HCT116 (cell line): ENCODE measurements at regions not wholly inside any gene's neighbourhood (a gene's known extent, or its start where the extent isn't known, plus 50 kb on each side); places are given as distances from the start of the nearest gene placed in this dataset.

Experiments
- EGR1 ChIP-seq: IDR thresholded peaks from 2 replicates; pipeline ENCODE4 v1.6.1; 2012; ENCODE audit warnings: low read depth
- EZH2 ChIP-seq: fragments of 200-600 bp; sonication (generic); IDR thresholded peaks from 2 replicates; pipeline ENCODE4 v1.6.1; 2017; ENCODE audit warnings: antibody characterized with exemption, mixed run types
- POLR2A ChIP-seq: IDR thresholded peaks from 2 replicates; pipeline ENCODE4 v1.7.0; 2011; ENCODE audit warnings: borderline replicate concordance; ENCODE audit not compliant: insufficient read depth, insufficient read length; ENCODE audit errors: extremely low read depth
- POLR2AphosphoS5 ChIP-seq: IDR thresholded peaks from 2 replicates; pipeline ENCODE4 v1.6.1; 2011; ENCODE audit warnings: mild to moderate bottlenecking, low read depth, low read length, moderate library complexity
- RAD21 ChIP-seq: IDR thresholded peaks from 2 replicates; pipeline ENCODE4 v1.6.1; 2012; ENCODE audit warnings: low read depth, mild to moderate bottlenecking
- SIN3A ChIP-seq: IDR thresholded peaks from 2 replicates; pipeline ENCODE4 v1.6.1; 2012; ENCODE audit warnings: low read depth
- SP1 ChIP-seq: IDR thresholded peaks from 2 replicates; pipeline ENCODE4 v1.6.1; 2012; ENCODE audit warnings: low read depth
- YY1 ChIP-seq: IDR thresholded peaks from 2 replicates; pipeline ENCODE4 v1.6.1; 2011; ENCODE audit warnings: low read length, low read depth, moderate library complexity, mild to moderate bottlenecking; ENCODE audit not compliant: insufficient replicate concordance; ENCODE audit errors: extremely low read depth
- ZNF274 ChIP-seq: fragments of 200-500 bp; sonication (Bioruptor generic); IDR thresholded peaks from 2 replicates; pipeline ENCODE4 v1.6.1; 2014; ENCODE audit warnings: mild to moderate bottlenecking, low read depth, low read length, inconsistent platforms
- TF ChIP-seq, protein P1 (sequence below), 3 experiments: fragments of 200-600 bp in 1 of 3; sonication (generic) in 1 of 3; IDR thresholded peaks in 2 of 3; conservative IDR thresholded peaks in 1 of 3; 2 replicates each; pipeline ENCODE4 v1.5.1; 2012 to 2017; ENCODE audit warnings: low read depth in 2 of 3, low read length in 2 of 3, antibody characterized with exemption in 1 of 3, borderline replicate concordance in 1 of 3, control low read depth in 1 of 3, mild to moderate bottlenecking in 1 of 3, mixed read lengths in 1 of 3, mixed run types in 1 of 3, moderate library complexity in 1 of 3; ENCODE audit not compliant: insufficient read depth in 1 of 3
- TF ChIP-seq, protein P2 (sequence below): IDR thresholded peaks from 2 replicates; pipeline ENCODE4 v1.6.1; 2012
- TF ChIP-seq, protein P3 (sequence below): IDR thresholded peaks from 2 replicates; pipeline ENCODE4 v1.6.1; 2012; ENCODE audit warnings: low read depth

DNA sequence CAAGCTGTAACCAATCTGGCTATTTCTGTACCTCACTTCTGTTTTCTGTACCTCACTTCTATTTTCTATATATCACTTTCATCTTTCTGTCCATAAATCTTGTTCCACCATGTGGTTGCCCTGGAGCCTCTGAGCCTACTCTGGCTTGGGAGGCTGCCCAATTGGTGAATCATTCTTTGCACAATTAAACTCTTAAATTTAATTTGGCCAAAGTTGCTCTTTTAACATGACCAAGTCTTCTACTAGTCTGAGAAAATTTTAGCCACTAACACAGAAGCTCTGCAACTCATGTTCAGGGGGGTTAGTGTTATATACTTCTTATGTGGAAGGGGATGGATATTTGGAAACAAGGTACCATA lies 503.5 kb downstream of the KIF20B start:
- TF ChIP-seq, protein P1, sequence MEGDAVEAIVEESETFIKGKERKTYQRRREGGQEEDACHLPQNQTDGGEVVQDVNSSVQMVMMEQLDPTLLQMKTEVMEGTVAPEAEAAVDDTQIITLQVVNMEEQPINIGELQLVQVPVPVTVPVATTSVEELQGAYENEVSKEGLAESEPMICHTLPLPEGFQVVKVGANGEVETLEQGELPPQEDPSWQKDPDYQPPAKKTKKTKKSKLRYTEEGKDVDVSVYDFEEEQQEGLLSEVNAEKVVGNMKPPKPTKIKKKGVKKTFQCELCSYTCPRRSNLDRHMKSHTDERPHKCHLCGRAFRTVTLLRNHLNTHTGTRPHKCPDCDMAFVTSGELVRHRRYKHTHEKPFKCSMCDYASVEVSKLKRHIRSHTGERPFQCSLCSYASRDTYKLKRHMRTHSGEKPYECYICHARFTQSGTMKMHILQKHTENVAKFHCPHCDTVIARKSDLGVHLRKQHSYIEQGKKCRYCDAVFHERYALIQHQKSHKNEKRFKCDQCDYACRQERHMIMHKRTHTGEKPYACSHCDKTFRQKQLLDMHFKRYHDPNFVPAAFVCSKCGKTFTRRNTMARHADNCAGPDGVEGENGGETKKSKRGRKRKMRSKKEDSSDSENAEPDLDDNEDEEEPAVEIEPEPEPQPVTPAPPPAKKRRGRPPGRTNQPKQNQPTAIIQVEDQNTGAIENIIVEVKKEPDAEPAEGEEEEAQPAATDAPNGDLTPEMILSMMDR (IDR thresholded peaks at IDR 0.05 in 2 of 3, conservative IDR thresholded peaks at IDR 0.05 in 1 of 3; ENCODE audit: borderline replicate concordance in 1 of 3, insufficient read depth in 1 of 3, low read depth in 2 of 3, low read length in 2 of 3), result no peak
- TF ChIP-seq, protein P2, sequence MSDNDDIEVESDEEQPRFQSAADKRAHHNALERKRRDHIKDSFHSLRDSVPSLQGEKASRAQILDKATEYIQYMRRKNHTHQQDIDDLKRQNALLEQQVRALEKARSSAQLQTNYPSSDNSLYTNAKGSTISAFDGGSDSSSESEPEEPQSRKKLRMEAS, result no peak
- TF ChIP-seq SP1 (no peak), POLR2A (no peak), EZH2 (no peak), POLR2AphosphoS5 (no peak), RAD21 (no peak), ZNF274 (no peak), EGR1 (no peak), SIN3A (no peak), YY1 (no peak)
- TF ChIP-seq, protein P3, sequence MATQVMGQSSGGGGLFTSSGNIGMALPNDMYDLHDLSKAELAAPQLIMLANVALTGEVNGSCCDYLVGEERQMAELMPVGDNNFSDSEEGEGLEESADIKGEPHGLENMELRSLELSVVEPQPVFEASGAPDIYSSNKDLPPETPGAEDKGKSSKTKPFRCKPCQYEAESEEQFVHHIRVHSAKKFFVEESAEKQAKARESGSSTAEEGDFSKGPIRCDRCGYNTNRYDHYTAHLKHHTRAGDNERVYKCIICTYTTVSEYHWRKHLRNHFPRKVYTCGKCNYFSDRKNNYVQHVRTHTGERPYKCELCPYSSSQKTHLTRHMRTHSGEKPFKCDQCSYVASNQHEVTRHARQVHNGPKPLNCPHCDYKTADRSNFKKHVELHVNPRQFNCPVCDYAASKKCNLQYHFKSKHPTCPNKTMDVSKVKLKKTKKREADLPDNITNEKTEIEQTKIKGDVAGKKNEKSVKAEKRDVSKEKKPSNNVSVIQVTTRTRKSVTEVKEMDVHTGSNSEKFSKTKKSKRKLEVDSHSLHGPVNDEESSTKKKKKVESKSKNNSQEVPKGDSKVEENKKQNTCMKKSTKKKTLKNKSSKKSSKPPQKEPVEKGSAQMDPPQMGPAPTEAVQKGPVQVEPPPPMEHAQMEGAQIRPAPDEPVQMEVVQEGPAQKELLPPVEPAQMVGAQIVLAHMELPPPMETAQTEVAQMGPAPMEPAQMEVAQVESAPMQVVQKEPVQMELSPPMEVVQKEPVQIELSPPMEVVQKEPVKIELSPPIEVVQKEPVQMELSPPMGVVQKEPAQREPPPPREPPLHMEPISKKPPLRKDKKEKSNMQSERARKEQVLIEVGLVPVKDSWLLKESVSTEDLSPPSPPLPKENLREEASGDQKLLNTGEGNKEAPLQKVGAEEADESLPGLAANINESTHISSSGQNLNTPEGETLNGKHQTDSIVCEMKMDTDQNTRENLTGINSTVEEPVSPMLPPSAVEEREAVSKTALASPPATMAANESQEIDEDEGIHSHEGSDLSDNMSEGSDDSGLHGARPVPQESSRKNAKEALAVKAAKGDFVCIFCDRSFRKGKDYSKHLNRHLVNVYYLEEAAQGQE, result no peak
